Gastroesophageal sphincter (tissue), 3 donors: ENCODE measurements at regions not wholly inside any gene's neighbourhood (a gene's known extent, or its start where the extent isn't known, plus 50 kb on each side); places are given as distances from the start of the nearest gene placed in this dataset.

Source experiments
- CTCF ChIP-seq, 4 experiments: fragments of 200-600 bp in 2 of 4; fragments of 450-650 bp in 2 of 4; sonication (generic) in 1 of 4; IDR thresholded peaks; one replicate each; pipeline ENCODE4 v1.5.1; 2017 to 2019; ENCODE audit warnings: antibody characterized with exemption in 4 of 4, mild to moderate bottlenecking in 2 of 4, moderate library complexity in 2 of 4
- EP300 ChIP-seq: sonication (generic); formaldehyde crosslinking; IDR thresholded peaks from one replicate; pipeline ENCODE4 v1.6.1; 2017; ENCODE audit warnings: antibody characterized with exemption, mild to moderate bottlenecking
- POLR2A ChIP-seq, 2 donors: fragments of 450-650 bp; IDR thresholded peaks; one replicate each; pipeline ENCODE4 v1.6.1; 2017; ENCODE audit warnings: antibody characterized with exemption in 2 of 2, mild to moderate bottlenecking in 2 of 2, moderate library complexity in 1 of 2
- POLR2AphosphoS5 ChIP-seq: sonication (generic); formaldehyde crosslinking; IDR thresholded peaks from one replicate; pipeline ENCODE4 v1.6.1; 2017; ENCODE audit warnings: antibody characterized with exemption

- TF ChIP-seq CTCF (IDR thresholded peaks at IDR 0.05) = no peak
- no peak for TF ChIP-seq POLR2A (IDR thresholded peaks at IDR 0.05)
- no peak for TF ChIP-seq EP300
- no peak for TF ChIP-seq POLR2AphosphoS5
Measured at GRCh38 chr13:54018485-54018884, 989.9 kb downstream of the OLFM4 start.
